SIG-M5 (cell line): ENCODE measurements at regions not wholly inside any gene's neighbourhood (a gene's known extent, or its start where the extent isn't known, plus 50 kb on each side); places are given as distances from the start of the nearest gene placed in this dataset.
"Not testable (repeated sequence)": the region's sequence is repeated elsewhere in the genome, so short reads cannot be mapped to it uniquely, and the experiment has no call there.

Source experiments
- DNase-seq: peaks from one replicate; lab custom pipeline; 2025; lab: John Stamatoyannopoulos, UW

- no peak for DNase-seq
Measured at GRCh38 chr13:69274231-69274630, 833.4 kb upstream of the ATXN8OS start.

- DNase-seq: no peak
Measured at GRCh38 chr13:69264362-69265334, 843.0 kb upstream of the ATXN8OS start.

GRCh38 chr13:69243366-69243765 lies 864.3 kb upstream of the ATXN8OS start:
- DNase-seq: no peak

GRCh38 chr13:69234171-69234570 lies 873.5 kb upstream of the ATXN8OS start:
- no peak for DNase-seq

- DNase-seq: no peak
Measured at GRCh38 chr13:69226427-69226826, 881.2 kb upstream of the ATXN8OS start.

GRCh38 chr13:69221633-69222498 lies 885.8 kb upstream of the ATXN8OS start:
- DNase-seq: not testable (repeated sequence)

- no peak for DNase-seq
Measured at GRCh38 chr13:69213396-69213795, 894.2 kb upstream of the ATXN8OS start.

- no peak for DNase-seq
Measured at GRCh38 chr13:69204620-69205019, 903.0 kb upstream of the ATXN8OS start.

- no peak for DNase-seq
Measured at GRCh38 chr13:69202996-69203395, 904.6 kb upstream of the ATXN8OS start.

- no peak for DNase-seq
Measured at GRCh38 chr13:69199664-69200063, 908.0 kb upstream of the ATXN8OS start.

- DNase-seq: no peak
Measured at GRCh38 chr13:69198706-69199105, 908.9 kb upstream of the ATXN8OS start.

- no peak for DNase-seq
Measured at GRCh38 chr13:69194130-69194529, 913.5 kb upstream of the ATXN8OS start.

GRCh38 chr13:69180034-69180433 lies 927.6 kb upstream of the ATXN8OS start:
- no peak for DNase-seq

- DNase-seq: no peak
Measured at GRCh38 chr13:69178000-69178399, 929.6 kb upstream of the ATXN8OS start.

GRCh38 chr13:69168436-69168835 lies 939.2 kb upstream of the ATXN8OS start:
- DNase-seq: no peak

GRCh38 chr13:69155136-69155535 lies 952.5 kb upstream of the ATXN8OS start:
- no peak for DNase-seq

- no peak for DNase-seq
Measured at GRCh38 chr13:69142101-69142500, 965.5 kb upstream of the ATXN8OS start.

GRCh38 chr13:69124996-69125395 lies 982.6 kb upstream of the ATXN8OS start:
- no peak for DNase-seq

- no peak for DNase-seq
Measured at GRCh38 chr13:69109891-69110525, 997.6 kb upstream of the ATXN8OS start.

- DNase-seq: no peak
Measured at GRCh38 chr13:69108486-69108885, 999.1 kb upstream of the ATXN8OS start.

- no peak for DNase-seq
Measured at GRCh38 chr13:69107436-69107835, 1000.2 kb upstream of the ATXN8OS start.

GRCh38 chr13:69101841-69102240 lies 1005.8 kb upstream of the ATXN8OS start:
- no peak for DNase-seq
